Smooth muscle cell (in vitro differentiated cells): ENCODE measurements at regions not wholly inside any gene's neighbourhood (a gene's known extent, or its start where the extent isn't known, plus 50 kb on each side); places are given as distances from the start of the nearest gene placed in this dataset.

Experiments used
- DNase-seq: peaks from one replicate; lab custom pipeline; 2025; ENCODE audit not compliant: unreplicated experiment; lab: John Stamatoyannopoulos, UW
- H2AFZ ChIP-seq: fragments of 200-600 bp; sonication (generic); 2 replicates; pipeline ENCODE4 v1.6.0; 2016; ENCODE audit warnings: antibody characterized with exemption, low read depth, mild to moderate bottlenecking
- H3F3A ChIP-seq: fragments of 200-600 bp; sonication (generic); 2 replicates; pipeline ENCODE4 v1.6.0; 2017; ENCODE audit warnings: antibody characterized with exemption, low read depth
- H3K27ac ChIP-seq: fragments of 200-600 bp; sonication (generic); 2 replicates; pipeline ENCODE4 v1.5.1; 2016; ENCODE audit warnings: low read depth, mild to moderate bottlenecking
- H3K27me3 ChIP-seq: fragments of 200-600 bp; sonication (generic); 2 replicates; pipeline ENCODE4 v1.6.1; 2016; ENCODE audit warnings: low read depth, mild to moderate bottlenecking
- H3K36me3 ChIP-seq: fragments of 200-600 bp; sonication (generic); 2 replicates; pipeline ENCODE4 v1.5.1; 2016; ENCODE audit warnings: low read depth
- H3K4me1 ChIP-seq: fragments of 200-600 bp; sonication (generic); 2 replicates; pipeline ENCODE4 v1.5.1; 2016; ENCODE audit warnings: low read depth
- H3K4me2 ChIP-seq: fragments of 200-600 bp; sonication (generic); 2 replicates; pipeline ENCODE4 v1.6.0; 2016; ENCODE audit warnings: mild to moderate bottlenecking
- H3K4me3 ChIP-seq: fragments of 200-600 bp; sonication (generic); 2 replicates; pipeline ENCODE4 v1.5.1; 2016; ENCODE audit warnings: mild to moderate bottlenecking
- H3K79me2 ChIP-seq: fragments of 200-600 bp; sonication (generic); 2 replicates; pipeline ENCODE4 v1.6.0; 2016; ENCODE audit warnings: low read depth, mild to moderate bottlenecking
- H3K9ac ChIP-seq: fragments of 200-600 bp; sonication (generic); 2 replicates; pipeline ENCODE4 v1.6.0; 2016; ENCODE audit warnings: low read depth
- H3K9me3 ChIP-seq: fragments of 200-600 bp; sonication (generic); replicated peaks from 2 replicates; pipeline ENCODE4 v1.5.1; 2016; ENCODE audit warnings: low read depth
- H4K20me1 ChIP-seq: fragments of 200-600 bp; sonication (generic); 2 replicates; pipeline ENCODE4 v1.6.0; 2016; ENCODE audit warnings: low read depth
- WGBS: methylation state at CpG from one replicate; pipeline ENCODE4 v1.1.7; 2016; ENCODE audit warnings: low lambda C conversion rate; 5-methylcytosine and 5-hydroxymethylcytosine counted together
- TF ChIP-seq, protein P1 (sequence below): fragments of 200-600 bp; sonication (generic); IDR thresholded peaks from 2 replicates; pipeline ENCODE4 v1.5.1; 2017; ENCODE audit warnings: borderline replicate concordance, mild to moderate bottlenecking, antibody characterized with exemption; ENCODE audit not compliant: insufficient read depth, poor library complexity, severe bottlenecking

DNA sequence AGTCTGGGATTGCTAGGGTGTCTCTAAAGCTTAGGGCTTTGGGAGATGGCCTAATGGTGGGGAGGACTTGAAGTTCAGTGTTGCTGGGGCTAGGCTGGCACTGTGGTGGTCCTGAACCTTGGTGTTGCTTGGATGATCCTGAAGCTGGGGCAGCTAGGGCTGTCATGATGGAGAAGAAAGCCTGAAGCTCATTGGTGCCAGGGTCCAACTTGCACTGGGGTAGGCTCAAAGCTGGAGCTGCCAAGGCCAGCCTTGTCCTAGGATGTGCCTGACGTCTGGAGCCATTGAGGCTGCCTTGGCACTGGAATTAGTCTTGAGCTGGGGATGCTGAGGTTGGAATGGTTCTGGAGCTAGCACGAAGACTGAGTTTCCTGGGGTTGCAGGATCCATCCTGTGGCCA is 61.0 kb upstream of the NLRP2B start:
- peaks cover 6% of the 10 kb centered on the region for H3K9me3 ChIP-seq
- 46% methylated on average over 2 of the region's 2 CpGs for WGBS
- no peak for DNase-seq
- H4K20me1 ChIP-seq, result no peaks in the 10 kb centered on the region
- H3K27me3 ChIP-seq, result no peaks in the 10 kb centered on the region
- no peaks in the 10 kb centered on the region for H3K79me2 ChIP-seq
- no peak overlapping the region for H3K4me3 ChIP-seq
- no peaks in the 10 kb centered on the region for H3K4me1 ChIP-seq
- no peak overlapping the region for H3K27ac ChIP-seq
- no peaks in the 10 kb centered on the region for H3K36me3 ChIP-seq
- H2AFZ ChIP-seq, result no peak overlapping the region
- no peaks in the 10 kb centered on the region for H3F3A ChIP-seq
- H3K9ac ChIP-seq, result no peak overlapping the region
- TF ChIP-seq, protein P1, sequence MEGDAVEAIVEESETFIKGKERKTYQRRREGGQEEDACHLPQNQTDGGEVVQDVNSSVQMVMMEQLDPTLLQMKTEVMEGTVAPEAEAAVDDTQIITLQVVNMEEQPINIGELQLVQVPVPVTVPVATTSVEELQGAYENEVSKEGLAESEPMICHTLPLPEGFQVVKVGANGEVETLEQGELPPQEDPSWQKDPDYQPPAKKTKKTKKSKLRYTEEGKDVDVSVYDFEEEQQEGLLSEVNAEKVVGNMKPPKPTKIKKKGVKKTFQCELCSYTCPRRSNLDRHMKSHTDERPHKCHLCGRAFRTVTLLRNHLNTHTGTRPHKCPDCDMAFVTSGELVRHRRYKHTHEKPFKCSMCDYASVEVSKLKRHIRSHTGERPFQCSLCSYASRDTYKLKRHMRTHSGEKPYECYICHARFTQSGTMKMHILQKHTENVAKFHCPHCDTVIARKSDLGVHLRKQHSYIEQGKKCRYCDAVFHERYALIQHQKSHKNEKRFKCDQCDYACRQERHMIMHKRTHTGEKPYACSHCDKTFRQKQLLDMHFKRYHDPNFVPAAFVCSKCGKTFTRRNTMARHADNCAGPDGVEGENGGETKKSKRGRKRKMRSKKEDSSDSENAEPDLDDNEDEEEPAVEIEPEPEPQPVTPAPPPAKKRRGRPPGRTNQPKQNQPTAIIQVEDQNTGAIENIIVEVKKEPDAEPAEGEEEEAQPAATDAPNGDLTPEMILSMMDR, result no peak
- H3K4me2 ChIP-seq, result no peak overlapping the region

DNA sequence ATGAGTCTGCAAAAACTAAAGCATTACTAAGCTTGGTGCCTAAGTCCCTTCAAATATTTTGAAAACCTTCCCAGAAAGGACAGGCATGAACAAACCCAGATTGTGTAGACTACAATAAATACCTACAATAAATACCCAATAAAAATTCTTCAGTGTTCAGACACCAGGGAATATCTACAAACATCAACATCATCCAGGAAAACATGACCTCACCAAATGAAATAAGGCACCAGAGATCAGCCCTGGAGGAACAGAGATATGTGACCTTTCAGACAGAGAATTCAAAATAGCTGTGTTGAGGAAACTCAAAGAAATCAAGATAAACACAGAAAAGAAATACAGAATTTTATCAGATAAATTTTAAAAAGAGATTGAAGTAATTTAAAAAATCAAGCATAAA is 57.8 kb upstream of the NLRP2B start:
- no peaks in the 10 kb centered on the region for H4K20me1 ChIP-seq
- H3K27ac ChIP-seq, result no peak overlapping the region
- no peaks in the 10 kb centered on the region for H3K79me2 ChIP-seq
- H3K36me3 ChIP-seq, result no peaks in the 10 kb centered on the region
- TF ChIP-seq, protein P1, result no peak
- peaks cover 6% of the 10 kb centered on the region for H3K9me3 ChIP-seq
- DNase-seq, result no peak
- H3K27me3 ChIP-seq, result no peaks in the 10 kb centered on the region
- H3K4me3 ChIP-seq, result no peak overlapping the region
- H3K9ac ChIP-seq, result no peak overlapping the region
- H3K4me2 ChIP-seq, result no peak overlapping the region
- no peaks in the 10 kb centered on the region for H3K4me1 ChIP-seq
- no peak overlapping the region for H2AFZ ChIP-seq
- H3F3A ChIP-seq, result no peaks in the 10 kb centered on the region
